HEK293 (cell line): ENCODE measurements at regions not wholly inside any gene's neighbourhood (a gene's known extent, or its start where the extent isn't known, plus 50 kb on each side); places are given as distances from the start of the nearest gene placed in this dataset.

ENCODE experiments used
- CTCF ChIA-PET: fragments of 350-600 bp; formaldehyde crosslinking; extraction: SDS; loops from one replicate; lab custom pipeline; 2021; ENCODE audit warnings: antibody characterized with exemption; lab: Yijun Ruan, JAX
- POLR2A ChIA-PET: fragments of 300-600 bp; formaldehyde crosslinking; extraction: SDS; loops from one replicate; lab custom pipeline; 2020; ENCODE audit warnings: antibody characterized with exemption, inconsistent platforms; lab: Yijun Ruan, JAX
- H3K27ac ChIP-seq: fragments of 200-500 bp; sonication (Bioruptor generic); 2 replicates; pipeline ENCODE4 v1.5.1; 2014; ENCODE audit warnings: low read depth, low read length, control low read depth, inconsistent platforms; ENCODE audit errors: extremely low read depth
- H3K36me3 ChIP-seq, 2 experiments: fragments of 200-500 bp in 1 of 2; sonication (Bioruptor generic) in 1 of 2; 1 replicate in 1 of 2; 2 replicates in 1 of 2; pipeline ENCODE4 v1.5.1; 2014 to 2017; ENCODE audit warnings: inconsistent platforms in 2 of 2, low read length in 2 of 2; ENCODE audit not compliant: control insufficient read depth in 2 of 2, insufficient read depth in 1 of 2
- H3K4me1 ChIP-seq: fragments of 200-500 bp; sonication (Bioruptor generic); 2 replicates; pipeline ENCODE4 v1.5.1; 2014; ENCODE audit warnings: mild to moderate bottlenecking, low read length, inconsistent platforms; ENCODE audit not compliant: control insufficient read depth, insufficient read depth
- H3K4me3 ChIP-seq: 2 replicates; pipeline ENCODE4 v1.5.1; 2011; ENCODE audit warnings: low read depth, mild to moderate bottlenecking, control low read depth, low read length, moderate library complexity
- H3K9me3 ChIP-seq: fragments of 200-500 bp; sonication (Bioruptor generic); 2 replicates; pipeline ENCODE4 v1.5.1; 2014; ENCODE audit warnings: low read depth, low read length, inconsistent platforms; ENCODE audit not compliant: control insufficient read depth, insufficient read depth
- GLI4 ChIP-seq: fragments of 450-650 bp; formaldehyde crosslinking; IDR thresholded peaks from 2 replicates; pipeline ENCODE4 v1.5.1; 2016; ENCODE audit warnings: missing biosample characterization, missing genetic modification characterization
- GLIS1 ChIP-seq: fragments of 450-650 bp; formaldehyde crosslinking; IDR thresholded peaks from 2 replicates; pipeline ENCODE4 v1.5.1; 2016; ENCODE audit warnings: missing biosample characterization, missing genetic modification characterization
- HIC1 ChIP-seq: fragments of 450-650 bp; formaldehyde crosslinking; IDR thresholded peaks from 2 replicates; pipeline ENCODE4 v1.5.1; 2016; ENCODE audit warnings: missing biosample characterization, missing genetic modification characterization
- HOXA7 ChIP-seq: sonication (generic); formaldehyde crosslinking; IDR thresholded peaks from 2 replicates; pipeline ENCODE4 v1.8.1; 2022; ENCODE audit warnings: missing genetic modification reagents, borderline replicate concordance
- INSM2 ChIP-seq: fragments of 450-650 bp; formaldehyde crosslinking; IDR thresholded peaks from 2 replicates; pipeline ENCODE4 v1.5.1; 2016; ENCODE audit warnings: missing biosample characterization, missing genetic modification characterization
- KLF16 ChIP-seq: fragments of 450-650 bp; formaldehyde crosslinking; IDR thresholded peaks from 2 replicates; pipeline ENCODE4 v1.5.1; 2017; ENCODE audit warnings: missing biosample characterization, missing genetic modification characterization
- MZF1 ChIP-seq: fragments of 450-650 bp; formaldehyde crosslinking; IDR thresholded peaks from 2 replicates; pipeline ENCODE4 v1.5.1; 2017; ENCODE audit warnings: missing biosample characterization, missing genetic modification characterization, borderline replicate concordance
- OSR2 ChIP-seq: fragments of 450-650 bp; formaldehyde crosslinking; IDR thresholded peaks from 2 replicates; pipeline ENCODE4 v1.5.1; 2016; ENCODE audit warnings: missing biosample characterization, missing genetic modification characterization
- PRDM1 ChIP-seq: fragments of 450-650 bp; formaldehyde crosslinking; IDR thresholded peaks from 2 replicates; pipeline ENCODE4; 2016; ENCODE audit warnings: missing biosample characterization, missing genetic modification characterization
- TCF7L2 ChIP-seq: IDR thresholded peaks from 2 replicates; pipeline ENCODE4 v1.6.1; 2011; ENCODE audit warnings: low read depth, mild to moderate bottlenecking, inconsistent platforms, low read length, moderate library complexity, borderline replicate concordance
- ZBTB17 ChIP-seq: fragments of 450-650 bp; formaldehyde crosslinking; IDR thresholded peaks from 2 replicates; pipeline ENCODE4 v1.5.1; 2016; ENCODE audit warnings: missing biosample characterization, missing genetic modification characterization
- ZNF114 ChIP-seq: fragments of 450-650 bp; formaldehyde crosslinking; IDR thresholded peaks from 2 replicates; pipeline ENCODE4 v1.5.0; 2017; ENCODE audit warnings: missing biosample characterization, missing genetic modification characterization
- ZNF140 ChIP-seq: fragments of 450-650 bp; formaldehyde crosslinking; IDR thresholded peaks from 2 replicates; pipeline ENCODE4 v1.5.1; 2016; ENCODE audit warnings: missing biosample characterization, missing genetic modification characterization
- ZNF24 ChIP-seq: fragments of 450-650 bp; formaldehyde crosslinking; IDR thresholded peaks from 2 replicates; pipeline ENCODE4 v1.5.1; 2016; ENCODE audit warnings: missing biosample characterization, missing genetic modification characterization
- ZNF248 ChIP-seq: fragments of 450-650 bp; formaldehyde crosslinking; IDR thresholded peaks from 2 replicates; pipeline ENCODE4 v1.5.1; 2017; ENCODE audit warnings: missing biosample characterization, missing genetic modification characterization
- ZNF266 ChIP-seq: fragments of 450-650 bp; formaldehyde crosslinking; IDR thresholded peaks from 2 replicates; pipeline ENCODE4 v1.5.1; 2016; ENCODE audit warnings: missing biosample characterization, missing genetic modification characterization, low read depth
- ZNF311 ChIP-seq: fragments of 450-650 bp; formaldehyde crosslinking; IDR thresholded peaks from 2 replicates; pipeline ENCODE4 v1.5.1; 2017; ENCODE audit warnings: missing biosample characterization, missing genetic modification characterization, borderline replicate concordance
- ZNF341 ChIP-seq: fragments of 450-650 bp; formaldehyde crosslinking; IDR thresholded peaks from 2 replicates; pipeline ENCODE4; 2016; ENCODE audit warnings: low read depth, missing biosample characterization, missing genetic modification characterization
- ZNF366 ChIP-seq: fragments of 450-650 bp; formaldehyde crosslinking; conservative IDR thresholded peaks from 2 replicates; pipeline ENCODE4 v1.5.1; 2016; ENCODE audit warnings: missing biosample characterization, missing genetic modification characterization
- ZNF426 ChIP-seq: fragments of 450-650 bp; formaldehyde crosslinking; IDR thresholded peaks from 2 replicates; pipeline ENCODE4 v1.5.1; 2017; ENCODE audit warnings: missing biosample characterization, missing genetic modification characterization, mild to moderate bottlenecking, inconsistent platforms, moderate library complexity
- ZNF530 ChIP-seq: fragments of 450-650 bp; formaldehyde crosslinking; IDR thresholded peaks from 2 replicates; pipeline ENCODE4 v1.5.1; 2016; ENCODE audit warnings: low read depth, missing biosample characterization, missing genetic modification characterization
- ZNF555 ChIP-seq: fragments of 450-650 bp; formaldehyde crosslinking; conservative IDR thresholded peaks from 2 replicates; pipeline ENCODE4 v1.5.1; 2017; ENCODE audit warnings: missing biosample characterization, mild to moderate bottlenecking, missing genetic modification characterization, inconsistent platforms
- ZNF560 ChIP-seq: fragments of 450-650 bp; formaldehyde crosslinking; IDR thresholded peaks from 2 replicates; pipeline ENCODE4 v1.5.1; 2017; ENCODE audit warnings: missing biosample characterization, missing genetic modification characterization, borderline replicate concordance
- ZNF658 ChIP-seq: fragments of 450-650 bp; formaldehyde crosslinking; IDR thresholded peaks from 2 replicates; pipeline ENCODE4; 2016; ENCODE audit warnings: missing biosample characterization, missing genetic modification characterization
- ZNF747 ChIP-seq: fragments of 450-650 bp; formaldehyde crosslinking; IDR thresholded peaks from 2 replicates; pipeline ENCODE4 v1.5.1; 2016; ENCODE audit warnings: missing biosample characterization, missing genetic modification characterization
- TF ChIP-seq, protein P1 (sequence below): fragments of 450-650 bp; formaldehyde crosslinking; IDR thresholded peaks from 2 replicates; pipeline ENCODE4 v1.5.1; 2017; ENCODE audit warnings: missing biosample characterization, missing genetic modification characterization
- TF ChIP-seq, protein P2 (sequence below): fragments of 450-650 bp; formaldehyde crosslinking; IDR thresholded peaks from 2 replicates; pipeline ENCODE4 v1.5.1; 2016; ENCODE audit warnings: missing biosample characterization, missing genetic modification characterization
- TF ChIP-seq, protein P3 (sequence below): fragments of 450-650 bp; formaldehyde crosslinking; IDR thresholded peaks from 2 replicates; pipeline ENCODE4 v1.5.1; 2017; ENCODE audit warnings: missing biosample characterization, mild to moderate bottlenecking, missing genetic modification characterization, moderate library complexity

DNA sequence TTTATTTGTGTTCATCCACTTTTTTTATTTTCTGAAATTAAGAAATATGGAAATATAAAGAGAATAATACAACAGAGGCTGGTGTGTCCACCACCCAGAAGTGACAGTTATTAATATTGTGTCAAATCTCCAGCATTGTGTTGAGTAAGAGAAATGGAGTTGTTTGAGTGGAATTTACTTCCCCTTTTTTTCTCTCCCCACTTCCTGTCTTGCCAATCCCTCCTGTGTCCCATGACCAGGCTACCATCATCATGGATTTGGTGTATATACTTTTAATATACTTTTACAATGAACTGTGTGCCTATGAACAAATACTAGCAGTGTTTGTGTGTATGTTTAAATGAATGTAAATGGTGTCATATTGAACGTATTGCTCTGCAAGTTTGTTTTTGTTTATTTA, 276.9 kb upstream of the SKOR2 start:
- ChIA-PET CTCF (no interaction called here), POLR2A (no interaction called here)
- H3K4me1 ChIP-seq = no peaks in the 10 kb centered on the region
- no peak for TF ChIP-seq ZNF114
- TF ChIP-seq GLIS1 (tag by site-specific recombination) = no peak
- no peak for TF ChIP-seq ZNF426 (tag by site-specific recombination)
- TF ChIP-seq, protein P1, sequence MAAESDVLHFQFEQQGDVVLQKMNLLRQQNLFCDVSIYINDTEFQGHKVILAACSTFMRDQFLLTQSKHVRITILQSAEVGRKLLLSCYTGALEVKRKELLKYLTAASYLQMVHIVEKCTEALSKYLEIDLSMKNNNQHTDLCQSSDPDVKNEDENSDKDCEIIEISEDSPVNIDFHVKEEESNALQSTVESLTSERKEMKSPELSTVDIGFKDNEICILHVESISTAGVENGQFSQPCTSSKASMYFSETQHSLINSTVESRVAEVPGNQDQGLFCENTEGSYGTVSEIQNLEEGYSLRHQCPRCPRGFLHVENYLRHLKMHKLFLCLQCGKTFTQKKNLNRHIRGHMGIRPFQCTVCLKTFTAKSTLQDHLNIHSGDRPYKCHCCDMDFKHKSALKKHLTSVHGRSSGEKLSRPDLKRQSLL (tag by site-specific recombination) = no peak
- no peak for TF ChIP-seq ZBTB17
- TF ChIP-seq ZNF248 = no peak
- TF ChIP-seq MZF1 (tag by site-specific recombination) = no peak
- TF ChIP-seq ZNF555 (tag by site-specific recombination) = no peak
- no peak for TF ChIP-seq KLF16 (tag by site-specific recombination)
- no peak for TF ChIP-seq ZNF311 (tag by site-specific recombination)
- no peak for TF ChIP-seq ZNF560 (tag by site-specific recombination)
- TF ChIP-seq ZNF140 (tag by site-specific recombination) = no peak
- TF ChIP-seq HOXA7 (CRISPR knock-in tag) = no peak
- TF ChIP-seq ZNF658 (tag by site-specific recombination) = no peak
- TF ChIP-seq ZNF530 (tag by site-specific recombination) = no peak
- H3K9me3 ChIP-seq = no peaks in the 10 kb centered on the region
- H3K36me3 ChIP-seq = no peaks in the 10 kb centered on the region
- no peak overlapping the region for H3K27ac ChIP-seq
- H3K4me3 ChIP-seq = no peak overlapping the region

GRCh38 chr18:47526147-47526546, 274.7 kb upstream of the SKOR2 start:
- CTCF ChIA-PET = no interaction called here
- no peaks in the 10 kb centered on the region for H3K9me3 ChIP-seq
- POLR2A ChIA-PET = no interaction called here
- TF ChIP-seq, protein P2, sequence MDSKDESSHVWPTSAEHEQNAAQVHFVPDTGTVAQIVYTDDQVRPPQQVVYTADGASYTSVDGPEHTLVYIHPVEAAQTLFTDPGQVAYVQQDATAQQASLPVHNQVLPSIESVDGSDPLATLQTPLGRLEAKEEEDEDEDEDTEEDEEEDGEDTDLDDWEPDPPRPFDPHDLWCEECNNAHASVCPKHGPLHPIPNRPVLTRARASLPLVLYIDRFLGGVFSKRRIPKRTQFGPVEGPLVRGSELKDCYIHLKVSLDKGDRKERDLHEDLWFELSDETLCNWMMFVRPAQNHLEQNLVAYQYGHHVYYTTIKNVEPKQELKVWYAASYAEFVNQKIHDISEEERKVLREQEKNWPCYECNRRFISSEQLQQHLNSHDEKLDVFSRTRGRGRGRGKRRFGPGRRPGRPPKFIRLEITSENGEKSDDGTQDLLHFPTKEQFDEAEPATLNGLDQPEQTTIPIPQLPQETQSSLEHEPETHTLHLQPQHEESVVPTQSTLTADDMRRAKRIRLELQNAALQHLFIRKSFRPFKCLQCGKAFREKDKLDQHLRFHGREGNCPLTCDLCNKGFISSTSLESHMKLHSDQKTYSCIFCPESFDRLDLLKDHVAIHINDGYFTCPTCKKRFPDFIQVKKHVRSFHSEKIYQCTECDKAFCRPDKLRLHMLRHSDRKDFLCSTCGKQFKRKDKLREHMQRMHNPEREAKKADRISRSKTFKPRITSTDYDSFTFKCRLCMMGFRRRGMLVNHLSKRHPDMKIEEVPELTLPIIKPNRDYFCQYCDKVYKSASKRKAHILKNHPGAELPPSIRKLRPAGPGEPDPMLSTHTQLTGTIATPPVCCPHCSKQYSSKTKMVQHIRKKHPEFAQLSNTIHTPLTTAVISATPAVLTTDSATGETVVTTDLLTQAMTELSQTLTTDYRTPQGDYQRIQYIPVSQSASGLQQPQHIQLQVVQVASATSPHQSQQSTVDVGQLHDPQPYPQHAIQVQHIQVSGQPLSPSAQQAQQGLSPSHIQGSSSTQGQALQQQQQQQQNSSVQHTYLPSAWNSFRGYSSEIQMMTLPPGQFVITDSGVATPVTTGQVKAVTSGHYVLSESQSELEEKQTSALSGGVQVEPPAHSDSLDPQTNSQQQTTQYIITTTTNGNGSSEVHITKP (tag by site-specific recombination) = no peak
- TF ChIP-seq PRDM1 (no peak), ZNF266 (tag by site-specific recombination) (no peak), OSR2 (tag by site-specific recombination) (no peak), ZNF341 (tag by site-specific recombination) (no peak), HIC1 (no peak), INSM2 (tag by site-specific recombination) (no peak), ZNF24 (tag by site-specific recombination) (no peak), ZNF366 (tag by site-specific recombination) (no peak), GLI4 (tag by site-specific recombination) (no peak), TCF7L2 (no peak), ZNF747 (tag by site-specific recombination) (no peak)
- TF ChIP-seq, protein P3, sequence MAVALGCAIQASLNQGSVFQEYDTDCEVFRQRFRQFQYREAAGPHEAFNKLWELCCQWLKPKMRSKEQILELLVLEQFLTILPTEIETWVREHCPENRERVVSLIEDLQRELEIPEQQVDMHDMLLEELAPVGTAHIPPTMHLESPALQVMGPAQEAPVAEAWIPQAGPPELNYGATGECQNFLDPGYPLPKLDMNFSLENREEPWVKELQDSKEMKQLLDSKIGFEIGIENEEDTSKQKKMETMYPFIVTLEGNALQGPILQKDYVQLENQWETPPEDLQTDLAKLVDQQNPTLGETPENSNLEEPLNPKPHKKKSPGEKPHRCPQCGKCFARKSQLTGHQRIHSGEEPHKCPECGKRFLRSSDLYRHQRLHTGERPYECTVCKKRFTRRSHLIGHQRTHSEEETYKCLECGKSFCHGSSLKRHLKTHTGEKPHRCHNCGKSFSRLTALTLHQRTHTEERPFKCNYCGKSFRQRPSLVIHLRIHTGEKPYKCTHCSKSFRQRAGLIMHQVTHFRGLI (tag by site-specific recombination) = no peak

More at GRCh38 chr18:47526147-47526546, 274.7 kb upstream of the SKOR2 start:
- no peaks in the 10 kb centered on the region for H3K36me3 ChIP-seq
- no peak overlapping the region for H3K27ac ChIP-seq
- H3K4me1 ChIP-seq = no peaks in the 10 kb centered on the region
- no peak overlapping the region for H3K4me3 ChIP-seq
